NCI-H345 (cell line): ENCODE measurements at regions not wholly inside any gene's neighbourhood (a gene's known extent, or its start where the extent isn't known, plus 50 kb on each side); places are given as distances from the start of the nearest gene placed in this dataset.

Experiments used
- DNase-seq: peaks from one replicate; lab custom pipeline; 2025; lab: John Stamatoyannopoulos, UW

DNA sequence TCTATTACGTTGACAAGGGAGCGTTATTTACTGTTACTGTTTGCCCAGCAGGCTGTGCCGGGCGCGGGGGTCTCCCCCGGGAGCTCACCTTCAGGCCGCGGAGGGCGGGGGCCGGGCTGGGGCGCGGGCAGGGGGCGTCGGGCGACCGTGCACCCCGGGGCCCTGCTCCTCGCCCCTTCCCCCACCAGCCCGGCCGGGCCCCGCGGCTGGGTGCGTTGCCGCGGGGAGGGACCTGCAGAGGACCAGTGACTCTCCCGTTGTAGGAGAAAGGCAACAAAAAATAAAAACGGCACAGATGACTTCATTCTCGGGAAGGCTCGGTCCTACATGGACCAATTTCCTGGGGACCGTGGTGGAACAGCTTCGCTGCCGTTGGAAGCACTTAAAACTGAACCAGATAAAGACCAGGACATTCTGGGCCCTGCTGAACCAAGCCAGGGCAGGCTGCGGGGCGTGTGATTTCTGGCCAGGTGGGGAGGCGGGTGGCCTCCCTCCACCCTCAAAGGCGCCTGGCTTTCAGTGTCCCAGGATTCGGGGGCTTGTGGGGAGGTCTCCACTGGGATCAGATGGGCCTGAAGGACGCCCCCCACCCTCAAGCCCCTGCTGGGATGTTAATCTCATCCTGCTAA, 57.4 kb downstream of the IGLL1 start:
- peak; percentile 38 for DNase-seq

- peak; percentile 97 for DNase-seq
Observed at GRCh38 chr22:23521441-23522113, 58.5 kb downstream of the IGLL1 start.

GRCh38 chr22:23520863-23521440, 59.1 kb downstream of the IGLL1 start:
- peak; percentile 16 for DNase-seq

GRCh38 chr22:23519442-23520157, 60.5 kb downstream of the IGLL1 start:
- no peak for DNase-seq

DNA sequence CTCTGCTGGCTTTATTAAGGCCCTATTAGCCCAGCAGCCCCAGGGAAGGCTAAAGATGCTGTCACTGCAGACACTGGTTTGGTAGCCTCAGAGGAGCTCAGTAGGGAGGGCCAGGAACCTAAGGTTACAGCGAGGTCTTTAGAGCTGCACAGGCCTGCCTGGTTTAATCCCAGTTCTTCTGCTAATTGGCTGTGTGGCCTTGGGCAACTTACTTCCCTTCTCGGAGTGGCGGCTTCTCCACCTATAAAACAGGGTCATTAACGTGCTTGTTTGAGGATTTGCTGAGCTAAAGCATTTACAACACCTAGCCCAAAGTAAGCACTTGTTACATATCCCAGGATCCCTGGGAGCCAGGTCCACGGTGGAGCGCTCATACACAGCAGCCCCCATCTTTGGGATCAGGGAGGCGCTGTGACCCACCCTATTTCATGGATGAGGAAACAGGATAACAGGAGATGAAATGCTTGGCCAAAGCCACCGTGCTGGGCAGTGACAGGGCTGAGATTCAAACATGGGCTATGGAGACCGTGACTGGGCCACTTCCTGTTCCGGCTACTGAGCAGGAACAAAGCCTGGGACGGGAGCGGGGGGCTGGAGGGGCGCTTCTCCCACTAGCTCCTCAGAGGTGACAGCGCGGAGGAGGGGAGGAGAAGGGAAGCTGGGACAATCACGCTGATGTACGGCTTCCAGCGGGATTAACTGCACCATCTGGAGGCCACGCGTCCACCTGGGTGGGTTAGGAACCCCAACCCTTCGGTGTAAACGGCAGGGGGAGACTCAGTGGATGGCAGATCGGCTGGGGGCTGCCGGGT, 61.5 kb downstream of the IGLL1 start:
- no peak for DNase-seq

- no peak for DNase-seq
Observed at GRCh38 chr22:23517804-23518375, 62.2 kb downstream of the IGLL1 start.

DNA sequence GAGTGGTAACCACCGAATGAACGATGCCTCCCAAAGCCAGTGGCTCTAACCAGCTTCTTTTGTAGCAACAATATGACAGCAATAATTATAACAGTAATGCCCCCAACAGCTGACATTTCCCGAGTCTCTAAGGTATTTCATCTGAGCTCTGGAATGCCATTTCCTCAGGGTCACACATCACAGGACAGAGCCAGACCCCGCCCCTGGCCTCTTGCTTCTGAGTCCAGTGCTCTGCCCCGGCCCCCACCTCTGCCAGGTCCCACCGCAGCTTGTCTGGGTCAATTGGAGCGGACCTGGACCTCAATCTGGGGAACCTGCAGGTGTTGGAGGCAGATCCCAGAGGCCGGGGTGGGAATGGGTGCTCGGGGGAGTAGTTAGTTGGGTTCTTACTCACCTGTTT, 63.8 kb downstream of the IGLL1 start:
- DNase-seq: no peak

DNA sequence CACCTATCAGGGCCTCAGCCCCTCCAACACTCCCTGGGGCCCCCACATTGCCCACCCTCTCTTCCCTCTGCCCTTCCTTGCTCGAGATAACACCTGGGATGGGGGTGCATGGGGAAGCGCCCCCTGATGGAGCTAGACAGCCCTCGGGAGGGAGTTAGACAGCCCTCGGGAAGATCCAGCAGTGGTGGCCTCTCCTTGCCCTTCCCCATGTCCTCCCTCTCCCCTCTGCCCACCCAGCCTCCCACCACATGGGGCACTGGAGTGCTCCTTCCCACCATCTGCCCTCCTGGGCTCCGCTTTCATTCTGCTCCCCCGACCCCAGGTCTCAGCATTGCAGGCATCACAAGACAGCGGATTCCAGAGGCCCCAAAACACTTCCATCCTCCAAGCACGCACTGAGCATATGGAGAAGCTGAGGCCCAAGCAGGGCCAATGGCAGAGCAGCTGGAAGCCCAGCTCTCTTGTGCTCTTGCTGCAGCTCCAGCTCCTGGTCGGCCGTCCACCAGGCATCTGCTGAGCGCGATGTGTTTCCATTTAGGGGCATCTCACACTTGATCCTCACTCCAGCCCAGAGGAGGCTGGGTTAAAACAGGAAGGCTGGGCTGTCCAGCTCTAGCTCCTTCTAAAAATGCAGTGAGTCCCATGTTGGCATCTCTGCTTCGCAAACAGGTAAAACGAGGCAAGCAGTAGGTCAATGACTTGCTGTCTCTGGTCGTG, 65.6 kb downstream of the IGLL1 start:
- DNase-seq: no peak

DNA sequence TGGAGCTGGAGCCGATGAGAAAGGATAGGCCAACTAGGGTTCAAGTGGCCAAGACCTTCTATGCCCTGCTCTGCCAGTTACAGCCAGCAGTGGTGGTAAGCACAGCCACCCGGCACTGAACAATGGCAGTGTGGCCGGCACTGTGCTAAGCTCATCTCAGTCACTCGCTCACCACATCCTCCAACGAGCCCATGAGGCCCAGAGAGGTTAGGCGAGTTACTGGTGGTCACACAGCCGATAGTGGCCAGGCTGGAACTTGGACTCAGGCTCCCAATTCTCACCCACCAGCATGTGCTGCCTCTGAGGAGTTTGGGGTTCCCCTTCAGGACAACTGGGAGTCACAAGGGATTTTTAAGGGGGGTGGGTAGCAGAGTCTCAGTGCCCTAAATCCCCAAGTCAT, 66.4 kb downstream of the IGLL1 start:
- no peak for DNase-seq

GRCh38 chr22:23513133-23513532, 67.0 kb downstream of the IGLL1 start:
- no peak for DNase-seq

- no peak for DNase-seq
Observed at GRCh38 chr22:23512721-23513120, 67.4 kb downstream of the IGLL1 start.

DNA sequence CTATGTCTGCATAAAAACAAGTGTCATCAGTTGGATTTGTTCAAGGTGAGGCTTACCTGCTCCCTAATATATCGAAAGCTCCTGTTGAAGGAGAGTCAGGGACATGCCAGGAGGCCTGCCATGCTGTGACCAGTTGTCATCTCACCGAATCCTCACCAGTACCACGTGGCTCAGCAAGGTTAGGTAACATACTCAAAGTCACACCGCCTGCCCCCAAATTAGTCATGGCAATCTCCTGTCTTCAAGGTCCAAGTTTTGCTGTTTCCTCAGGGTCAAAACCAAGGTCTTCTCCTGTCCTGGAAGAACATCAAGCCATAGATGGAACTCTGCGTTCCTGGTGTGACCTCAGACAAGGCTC, 67.8 kb downstream of the IGLL1 start:
- DNase-seq: no peak

GRCh38 chr22:23511627-23512347, 68.3 kb downstream of the IGLL1 start:
- no peak for DNase-seq

DNA sequence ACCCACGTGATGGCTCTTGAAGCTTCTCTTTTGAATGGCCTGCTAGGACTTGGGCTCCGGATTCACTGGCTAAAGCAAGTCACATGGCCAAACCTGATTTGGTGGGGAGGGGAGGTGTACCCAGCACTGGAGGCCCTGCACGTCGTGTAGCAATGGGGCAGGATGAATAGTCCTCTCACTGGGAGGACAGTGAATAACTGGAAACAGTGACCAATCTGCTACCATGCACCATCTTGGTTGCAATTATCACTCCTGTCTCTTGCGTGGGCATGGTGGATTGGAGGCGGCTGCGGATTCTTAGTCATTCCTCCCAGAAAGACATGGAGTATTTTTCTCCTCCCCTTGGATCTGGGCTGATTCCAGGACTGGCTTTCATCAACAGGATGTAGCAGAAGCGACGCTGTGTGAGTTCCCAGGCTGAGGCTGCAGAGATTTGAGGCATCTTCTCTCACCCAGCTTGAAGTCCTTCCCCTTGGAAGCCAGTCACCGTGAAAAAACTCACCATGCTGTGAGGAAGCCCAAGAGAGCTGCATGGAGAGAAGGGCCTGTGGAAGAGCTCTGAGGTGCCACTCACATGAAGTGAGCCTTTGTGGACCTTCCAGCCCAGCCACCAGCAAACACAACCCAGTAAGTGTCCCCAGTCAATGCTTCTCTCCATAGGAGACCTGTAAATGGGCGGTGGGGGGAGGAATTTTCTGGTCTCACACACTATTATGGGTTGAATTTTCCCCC, 70.4 kb downstream of the IGLL1 start:
- no peak for DNase-seq

GRCh38 chr22:23504516-23504915, 75.6 kb downstream of the IGLL1 start:
- no peak for DNase-seq

GRCh38 chr22:23503736-23504440, 76.2 kb downstream of the IGLL1 start:
- DNase-seq: no peak

DNA sequence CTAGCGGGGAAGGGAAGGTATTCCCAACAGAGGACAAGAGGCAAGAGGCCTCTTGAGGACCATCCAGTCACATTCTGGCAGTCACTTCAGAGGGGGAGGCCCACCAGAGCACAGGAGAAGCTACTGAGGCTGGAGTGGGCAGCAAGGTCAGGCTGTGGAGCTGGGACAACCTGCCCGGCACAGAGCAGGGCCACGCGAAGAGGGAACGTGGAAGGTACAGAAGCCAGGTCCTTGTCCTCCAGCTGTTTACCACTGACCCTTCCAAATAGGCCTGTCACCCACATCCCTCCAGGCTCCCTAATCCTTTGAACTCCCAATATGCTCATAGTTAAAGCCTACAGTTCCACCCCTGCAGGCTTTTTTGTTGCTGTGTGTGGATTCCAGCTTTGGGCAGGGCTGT, 76.9 kb downstream of the IGLL1 start:
- DNase-seq: no peak

DNA sequence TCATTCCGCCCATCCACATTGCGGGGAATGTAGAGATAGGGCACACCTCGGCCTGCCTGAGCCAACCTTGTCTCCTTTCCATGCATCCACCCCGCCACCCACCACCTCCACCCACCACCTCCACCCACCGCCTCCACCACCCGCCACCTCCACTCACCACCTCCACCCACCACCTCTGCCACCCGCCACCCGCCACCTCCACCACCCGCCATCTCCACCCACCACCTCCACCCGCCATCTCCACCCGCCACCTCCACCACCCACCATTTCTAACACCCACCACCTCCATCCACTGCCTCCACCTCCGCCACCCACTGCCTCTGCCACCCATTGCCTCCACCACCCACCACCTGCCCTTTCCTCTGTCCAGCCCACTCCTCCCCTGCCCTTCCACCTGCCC, 78.4 kb downstream of the IGLL1 start:
- no peak for DNase-seq

- no peak for DNase-seq
Observed at GRCh38 chr22:23501261-23501619, 78.8 kb downstream of the IGLL1 start.
